ENCODE measurements at regions not wholly inside any gene's neighbourhood (a gene's known extent, or its start where the extent isn't known, plus 50 kb on each side); places are given as distances from the start of the nearest gene placed in this dataset.

DNA sequence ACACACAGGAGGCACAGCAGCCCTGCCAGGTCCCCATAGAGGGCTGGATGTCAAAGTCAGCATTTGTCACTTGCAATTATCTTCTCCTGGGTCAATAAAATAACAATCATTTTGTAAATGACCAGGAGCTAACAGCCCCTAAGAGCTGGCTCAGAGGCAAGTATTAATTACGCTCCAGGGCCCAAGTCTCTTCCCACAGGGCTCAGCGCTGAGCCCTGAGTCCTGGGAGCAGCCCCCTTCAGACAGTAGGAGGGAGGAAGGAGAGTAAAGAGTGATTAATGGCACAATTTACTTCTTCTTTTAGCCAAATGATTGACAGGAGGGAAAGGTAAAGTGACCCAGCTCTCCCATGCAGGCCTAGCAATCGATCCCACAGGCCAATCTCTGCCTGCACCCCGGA is 99.0 kb upstream of the DRD2 start:
- ChIA-PET POLR2A (no interaction called here), CTCF (interaction anchor here (0.6 to 1.1 kb wide), 2 partner anchors 161 to 268 kb away, joined by 3 read pairs; no protein-coding TSS in a partner anchor)
- Mint-ChIP-seq H3K9me3 (ENCODE audit: unreplicated experiment) (no peaks in the 10 kb centered on the region), H3K27ac (ENCODE audit: low read depth, unreplicated experiment) (no peak overlapping the region), H3K4me1 (ENCODE audit: insufficient read depth, unreplicated experiment) (peaks cover 10% of the 10 kb centered on the region), H3K27me3 (ENCODE audit: insufficient read depth, unreplicated experiment) (no peaks in the 10 kb centered on the region), H3K4me3 (ENCODE audit: unreplicated experiment) (no peak overlapping the region), H3K36me3 (ENCODE audit: insufficient read depth, unreplicated experiment) (no peaks in the 10 kb centered on the region)
- TF ChIP-seq CTCF (IDR thresholded peaks at IDR 0.05; ENCODE audit: unreplicated experiment) = no peak
- no TSS peak for BruUV-seq (replicated peaks)
- intact Hi-C loops (cut with micrococcal nuclease) = no loop called here
- DNase-seq (ENCODE audit: unreplicated experiment) = no peak

DNA sequence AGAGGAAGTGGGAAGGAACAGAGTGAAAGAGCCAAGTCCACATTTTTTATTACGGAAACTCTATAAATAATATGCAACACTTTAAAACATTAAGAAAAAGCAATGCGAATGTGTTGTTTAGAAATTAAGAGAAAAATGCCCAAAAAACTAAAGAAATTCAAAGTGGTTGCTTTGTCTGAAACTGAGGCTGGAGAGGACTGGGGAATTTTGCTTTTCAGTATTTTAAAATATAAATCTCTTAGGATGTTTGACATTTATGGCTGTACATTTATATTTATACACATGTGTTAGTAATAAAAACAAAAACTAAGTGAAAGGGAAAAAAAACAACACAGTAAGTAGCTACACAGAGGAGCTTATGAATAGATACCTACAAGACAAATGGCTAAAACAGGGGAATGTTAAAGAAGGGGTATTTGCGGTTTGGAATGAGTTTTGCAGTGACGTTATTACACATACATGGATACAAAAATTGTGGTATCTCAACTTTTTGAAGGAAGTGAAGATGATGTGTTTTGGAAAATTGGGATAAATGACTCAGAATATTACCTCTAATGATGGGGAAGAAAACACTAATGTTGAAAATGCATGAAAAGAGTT is 97.0 kb upstream of the DRD2 start:
- intact Hi-C loops (cut with micrococcal nuclease) = no loop called here
- TF ChIP-seq CTCF (IDR thresholded peaks at IDR 0.05; ENCODE audit: unreplicated experiment) = no peak
- H3K27ac Mint-ChIP-seq (ENCODE audit: low read depth, unreplicated experiment) = no peak overlapping the region
- no peaks in the 10 kb centered on the region for H3K27me3 Mint-ChIP-seq (ENCODE audit: insufficient read depth, unreplicated experiment)
- POLR2A ChIA-PET = no interaction called here
- no peak for DNase-seq (ENCODE audit: unreplicated experiment)
- no peaks in the 10 kb centered on the region for H3K9me3 Mint-ChIP-seq (ENCODE audit: unreplicated experiment)
- CTCF ChIA-PET = no interaction called here
- BruUV-seq (replicated peaks) = no TSS peak
- H3K4me3 Mint-ChIP-seq (ENCODE audit: unreplicated experiment) = no peak overlapping the region
- H3K36me3 Mint-ChIP-seq (ENCODE audit: insufficient read depth, unreplicated experiment) = no peaks in the 10 kb centered on the region
- peaks cover under 1% of the 10 kb centered on the region for H3K4me1 Mint-ChIP-seq (ENCODE audit: insufficient read depth, unreplicated experiment)

- no peak for TF ChIP-seq CTCF (IDR thresholded peaks at IDR 0.05; ENCODE audit: unreplicated experiment)
- H3K27ac Mint-ChIP-seq (ENCODE audit: low read depth, unreplicated experiment) = no peak overlapping the region
- BruUV-seq (replicated peaks) = no TSS peak
- ChIA-PET CTCF (interaction anchor here (0.7 kb wide), 1 partner anchor 43 kb away, joined by 3 read pairs; no protein-coding TSS in a partner anchor), POLR2A (no interaction called here)
- H3K4me1 Mint-ChIP-seq (ENCODE audit: insufficient read depth, unreplicated experiment) = no peaks in the 10 kb centered on the region
- no peaks in the 10 kb centered on the region for H3K27me3 Mint-ChIP-seq (ENCODE audit: insufficient read depth, unreplicated experiment)
- no peaks in the 10 kb centered on the region for H3K9me3 Mint-ChIP-seq (ENCODE audit: unreplicated experiment)
- DNase-seq (ENCODE audit: unreplicated experiment) = no peak
- intact Hi-C loops (cut with micrococcal nuclease) = no loop called here
- no peak overlapping the region for H3K4me3 Mint-ChIP-seq (ENCODE audit: unreplicated experiment)
- no peaks in the 10 kb centered on the region for H3K36me3 Mint-ChIP-seq (ENCODE audit: insufficient read depth, unreplicated experiment)
These were observed 96.3 kb upstream of the DRD2 start for GRCh38 chr11:113571531-113571930.

- CTCF ChIA-PET = interaction anchor here (0.7 kb wide), 1 partner anchor 43 kb away, joined by 3 read pairs; no protein-coding TSS in a partner anchor
- BruUV-seq (replicated peaks) = no TSS peak
- no peaks in the 10 kb centered on the region for H3K36me3 Mint-ChIP-seq (ENCODE audit: insufficient read depth, unreplicated experiment)
- DNase-seq (ENCODE audit: unreplicated experiment) = no peak
- no peak for TF ChIP-seq CTCF (IDR thresholded peaks at IDR 0.05; ENCODE audit: unreplicated experiment)
- H3K4me1 Mint-ChIP-seq (ENCODE audit: insufficient read depth, unreplicated experiment) = no peaks in the 10 kb centered on the region
- H3K9me3 Mint-ChIP-seq (ENCODE audit: unreplicated experiment) = no peaks in the 10 kb centered on the region
- no peak overlapping the region for H3K4me3 Mint-ChIP-seq (ENCODE audit: unreplicated experiment)
- POLR2A ChIA-PET = interaction anchor here (0.6 to 0.7 kb wide), 2 partner anchors 136 to 375 kb away, joined by 3 to 4 read pairs; no protein-coding TSS in a partner anchor
- H3K27me3 Mint-ChIP-seq (ENCODE audit: insufficient read depth, unreplicated experiment) = no peaks in the 10 kb centered on the region
- intact Hi-C loops (cut with micrococcal nuclease) = no loop called here
- no peak overlapping the region for H3K27ac Mint-ChIP-seq (ENCODE audit: low read depth, unreplicated experiment)
These were observed 95.7 kb upstream of the DRD2 start for GRCh38 chr11:113570906-113571305.
